Esophagus squamous epithelium (tissue), 5 donors: ENCODE measurements at regions not wholly inside any gene's neighbourhood (a gene's known extent, or its start where the extent isn't known, plus 50 kb on each side); places are given as distances from the start of the nearest gene placed in this dataset.

ENCODE experiments used
- DNase-seq: peaks from one replicate; lab custom pipeline; 2025; lab: John Stamatoyannopoulos, UW
- H3K27ac ChIP-seq, 4 donors: fragments of 200-600 bp; sonication (generic); one replicate each; pipeline ENCODE4 v1.5.1; 2016 to 2019; ENCODE audit warnings: mild to moderate bottlenecking in 1 of 4
- H3K27me3 ChIP-seq, 4 donors: fragments of 200-600 bp; sonication (generic); 1 replicate in 3 of 4; 2 replicates in 1 of 4; pipeline versions ENCODE4 v1.5.1 to v1.6.0; 2017 to 2021; ENCODE audit warnings: antibody characterized with exemption in 1 of 4
- H3K36me3 ChIP-seq, 3 donors: fragments of 200-600 bp; sonication (generic); one replicate each; pipeline ENCODE4 v1.5.1; 2016 to 2019
- H3K4me1 ChIP-seq, 3 donors: fragments of 200-600 bp; sonication (generic); one replicate each; pipeline ENCODE4 v1.5.1; 2017 to 2019
- H3K4me3 ChIP-seq, 4 donors: fragments of 200-600 bp; sonication (generic); 1 replicate in 3 of 4; 2 replicates in 1 of 4; pipeline ENCODE4 v1.5.1; 2016 to 2019; ENCODE audit warnings: mild to moderate bottlenecking in 2 of 4, moderate library complexity in 1 of 4
- H3K9me3 ChIP-seq, 3 donors: fragments of 200-600 bp; sonication (generic); one replicate each; pipeline ENCODE4 v1.5.1; 2016 to 2019
- CTCF ChIP-seq, 6 experiments: fragments of 450-650 bp in 4 of 6; fragments of 200-600 bp in 2 of 6; sonication (generic) in 2 of 6; IDR thresholded peaks; one replicate each; pipeline ENCODE4 v1.5.1; 2016 to 2019; ENCODE audit warnings: antibody characterized with exemption in 6 of 6, mild to moderate bottlenecking in 4 of 6, moderate library complexity in 4 of 6
- POLR2A ChIP-seq, 4 donors: fragments of 450-650 bp; IDR thresholded peaks; one replicate each; pipeline ENCODE4 v1.6.1; 2017; ENCODE audit warnings: antibody characterized with exemption in 4 of 4, mild to moderate bottlenecking in 4 of 4, moderate library complexity in 3 of 4
- WGBS, 2 donors: methylation state at CpG; one replicate each; pipeline ENCODE4 v1.1.5; 2018; 5-methylcytosine and 5-hydroxymethylcytosine counted together
- intact Hi-C: fragments of 100-400 bp; cut with DNase I; formaldehyde crosslinking; loops from one replicate; pipeline ENCODE4 v1.15.0; 2022
- donor health status: DM: yes; HTN: yes; CAD: no.

GRCh38 chr6:117167520-117168271 lies 97.7 kb upstream of the VGLL2 start:
- Histone ChIP-seq H3K36me3 (no peaks in the 10 kb centered on the region), H3K4me3 (no peak overlapping the region), H3K9me3 (peaks cover 0 to 3% (median 0%) of the 10 kb centered on the region in 3 donors), H3K27ac (peak overlapping the region; percentile 11 to 40 (median 28)), H3K4me1 (peaks cover 0 to 43% (median 11%) of the 10 kb centered on the region in 3 donors), H3K27me3 (no peaks in the 10 kb centered on the region)
- no peak for DNase-seq
- intact Hi-C loops = no loop called here
- TF ChIP-seq POLR2A (IDR thresholded peaks at IDR 0.05) (no peak), CTCF (IDR thresholded peaks at IDR 0.05) (peak in 1 of 6 experiments; percentile 33)
- WGBS, 2 donors = 28 to 33% methylated on average over 6 to 10 of the region's 10 CpGs

GRCh38 chr6:117168296-117169063 lies 96.9 kb upstream of the VGLL2 start:
- H3K4me1 ChIP-seq = peaks cover 0 to 43% (median 11%) of the 10 kb centered on the region in 3 donors
- no peaks in the 10 kb centered on the region for H3K27me3 ChIP-seq
- no peak for TF ChIP-seq CTCF (IDR thresholded peaks at IDR 0.05)
- TF ChIP-seq POLR2A (IDR thresholded peaks at IDR 0.05) = no peak
- H3K4me3 ChIP-seq = no peak overlapping the region
- 40 to 49% methylated on average over 3 of the region's 4 CpGs for WGBS, 2 donors
- peak overlapping the region in 2 of 4 donors; percentile 28 for H3K27ac ChIP-seq
- H3K36me3 ChIP-seq = no peaks in the 10 kb centered on the region
- peaks cover 0 to 3% (median 0%) of the 10 kb centered on the region in 3 donors for H3K9me3 ChIP-seq
- DNase-seq = no peak
- intact Hi-C loops = no loop called here

- Histone ChIP-seq H3K9me3 (peaks cover 0 to 3% (median 0%) of the 10 kb centered on the region in 3 donors), H3K4me3 (no peak overlapping the region), H3K27me3 (no peaks in the 10 kb centered on the region), H3K36me3 (no peaks in the 10 kb centered on the region), H3K27ac (no peak overlapping the region), H3K4me1 (peaks cover 0 to 43% (median 11%) of the 10 kb centered on the region in 3 donors)
- no peak for TF ChIP-seq CTCF (IDR thresholded peaks at IDR 0.05)
- TF ChIP-seq POLR2A (IDR thresholded peaks at IDR 0.05) = no peak
- 44 to 45% methylated on average over 2 to 5 of the region's 5 CpGs for WGBS, 2 donors
- no peak for DNase-seq
- intact Hi-C loops = no loop called here
Observed at GRCh38 chr6:117169064-117169665, 96.2 kb upstream of the VGLL2 start.

GRCh38 chr6:117169781-117170281 lies 95.5 kb upstream of the VGLL2 start:
- peaks cover 0 to 50% (median 11%) of the 10 kb centered on the region in 3 donors for H3K4me1 ChIP-seq
- intact Hi-C loops = no loop called here
- H3K27ac ChIP-seq = no peak overlapping the region
- TF ChIP-seq POLR2A (IDR thresholded peaks at IDR 0.05) (no peak), CTCF (IDR thresholded peaks at IDR 0.05) (no peak)
- no peak overlapping the region for H3K4me3 ChIP-seq
- H3K36me3 ChIP-seq = no peaks in the 10 kb centered on the region
- H3K9me3 ChIP-seq = peaks cover 0 to 3% (median 0%) of the 10 kb centered on the region in 3 donors
- H3K27me3 ChIP-seq = no peaks in the 10 kb centered on the region
- no peak for DNase-seq
- 36 to 50% methylated on average over 1 of the region's 1 CpG for WGBS, 2 donors
